Mucosa of stomach (tissue), 1 donor: ENCODE measurements at regions not wholly inside any gene's neighbourhood (a gene's known extent, or its start where the extent isn't known, plus 50 kb on each side); places are given as distances from the start of the nearest gene placed in this dataset.

Source experiments
- H3K27me3 ChIP-seq: one replicate; pipeline ENCODE4 v1.7.0; 2013; ENCODE audit warnings: mild to moderate bottlenecking, low read length; ENCODE audit not compliant: control insufficient read depth, insufficient read depth
- H3K36me3 ChIP-seq: one replicate; pipeline ENCODE4 v1.7.0; 2013; ENCODE audit warnings: low read length; ENCODE audit not compliant: control insufficient read depth, insufficient read depth
- H3K4me1 ChIP-seq: one replicate; pipeline ENCODE4 v1.7.0; 2013; ENCODE audit warnings: mild to moderate bottlenecking, low read length; ENCODE audit not compliant: control insufficient read depth, insufficient read depth
- H3K4me3 ChIP-seq: one replicate; pipeline ENCODE4 v1.7.0; 2013; ENCODE audit warnings: low read length
- H3K9ac ChIP-seq: one replicate; pipeline ENCODE4 v1.7.0; 2013; ENCODE audit warnings: mild to moderate bottlenecking, low read length, moderate library complexity
- H3K9me3 ChIP-seq: one replicate; pipeline ENCODE4 v1.7.0; 2013; ENCODE audit warnings: mild to moderate bottlenecking, low read length, moderate library complexity; ENCODE audit not compliant: control insufficient read depth
- donor health status: Pancreatic carcinoma.

- Histone ChIP-seq H3K9me3 (no peaks in the 10 kb centered on the region), H3K27me3 (peaks cover 24% of the 10 kb centered on the region)
Observed at GRCh38 chr17:34151102-34151501, 104.0 kb upstream of the CCL2 start.

GRCh38 chr17:34153991-34154390 lies 101.1 kb upstream of the CCL2 start:
- no peaks in the 10 kb centered on the region for H3K36me3 ChIP-seq
- no peak overlapping the region for H3K9ac ChIP-seq
- peaks cover 40% of the 10 kb centered on the region for H3K27me3 ChIP-seq
- no peak overlapping the region for H3K4me3 ChIP-seq
- no peaks in the 10 kb centered on the region for H3K4me1 ChIP-seq
- H3K9me3 ChIP-seq = no peaks in the 10 kb centered on the region

More at GRCh38 chr17:34151102-34151501, 104.0 kb upstream of the CCL2 start:
- Histone ChIP-seq H3K9ac (no peak overlapping the region), H3K4me3 (no peak overlapping the region), H3K4me1 (no peaks in the 10 kb centered on the region), H3K36me3 (no peaks in the 10 kb centered on the region)

- Histone ChIP-seq H3K9me3 (no peaks in the 10 kb centered on the region), H3K27me3 (peaks cover 40% of the 10 kb centered on the region), H3K36me3 (no peaks in the 10 kb centered on the region), H3K4me1 (no peaks in the 10 kb centered on the region), H3K9ac (no peak overlapping the region), H3K4me3 (no peak overlapping the region)
Observed at GRCh38 chr17:34154961-34155730, 99.9 kb upstream of the CCL2 start.

- peaks cover 40% of the 10 kb centered on the region for H3K27me3 ChIP-seq
- H3K36me3 ChIP-seq = no peaks in the 10 kb centered on the region
- no peak overlapping the region for H3K9ac ChIP-seq
- H3K9me3 ChIP-seq = no peaks in the 10 kb centered on the region
- no peak overlapping the region for H3K4me3 ChIP-seq
- H3K4me1 ChIP-seq = no peaks in the 10 kb centered on the region
Observed at GRCh38 chr17:34155947-34156346, 99.1 kb upstream of the CCL2 start.

- peaks cover 40% of the 10 kb centered on the region for H3K27me3 ChIP-seq
- H3K4me1 ChIP-seq = no peaks in the 10 kb centered on the region
- H3K4me3 ChIP-seq = no peak overlapping the region
- H3K36me3 ChIP-seq = no peaks in the 10 kb centered on the region
- H3K9ac ChIP-seq = no peak overlapping the region
- H3K9me3 ChIP-seq = no peaks in the 10 kb centered on the region
Observed at GRCh38 chr17:34156401-34156740, 98.7 kb upstream of the CCL2 start.

- H3K36me3 ChIP-seq = no peaks in the 10 kb centered on the region
- H3K9me3 ChIP-seq = no peaks in the 10 kb centered on the region
- H3K4me3 ChIP-seq = no peak overlapping the region
- no peak overlapping the region for H3K9ac ChIP-seq
- H3K27me3 ChIP-seq = peaks cover 40% of the 10 kb centered on the region
- H3K4me1 ChIP-seq = peaks cover 1% of the 10 kb centered on the region
Observed at GRCh38 chr17:34156741-34157589, 98.1 kb upstream of the CCL2 start.

- Histone ChIP-seq H3K36me3 (no peaks in the 10 kb centered on the region), H3K27me3 (peaks cover 24% of the 10 kb centered on the region), H3K9me3 (no peaks in the 10 kb centered on the region), H3K4me3 (no peak overlapping the region), H3K4me1 (peaks cover 9% of the 10 kb centered on the region), H3K9ac (no peak overlapping the region)
Observed at GRCh38 chr17:34161690-34162089, 93.4 kb upstream of the CCL2 start.

- H3K4me1 ChIP-seq = peaks cover 9% of the 10 kb centered on the region
- no peak overlapping the region for H3K4me3 ChIP-seq
- no peaks in the 10 kb centered on the region for H3K36me3 ChIP-seq
- peaks cover 9% of the 10 kb centered on the region for H3K27me3 ChIP-seq
- H3K9me3 ChIP-seq = no peaks in the 10 kb centered on the region
- H3K9ac ChIP-seq = no peak overlapping the region
Observed at GRCh38 chr17:34163123-34163522, 92.0 kb upstream of the CCL2 start.

- Histone ChIP-seq H3K27me3 (peaks cover 8% of the 10 kb centered on the region), H3K9ac (no peak overlapping the region)
Observed at GRCh38 chr17:34163646-34164045, 91.4 kb upstream of the CCL2 start.

GRCh38 chr17:34164837-34165236 lies 90.2 kb upstream of the CCL2 start:
- H3K36me3 ChIP-seq = no peaks in the 10 kb centered on the region
- H3K4me3 ChIP-seq = no peak overlapping the region
- no peak overlapping the region for H3K9ac ChIP-seq
- H3K27me3 ChIP-seq = peaks cover 8% of the 10 kb centered on the region
- H3K4me1 ChIP-seq = peaks cover 9% of the 10 kb centered on the region
- no peaks in the 10 kb centered on the region for H3K9me3 ChIP-seq

More at GRCh38 chr17:34163646-34164045, 91.4 kb upstream of the CCL2 start:
- no peaks in the 10 kb centered on the region for H3K9me3 ChIP-seq
- H3K4me3 ChIP-seq = no peak overlapping the region
- H3K4me1 ChIP-seq = peaks cover 9% of the 10 kb centered on the region
- H3K36me3 ChIP-seq = no peaks in the 10 kb centered on the region

GRCh38 chr17:34166352-34166751 lies 88.7 kb upstream of the CCL2 start:
- Histone ChIP-seq H3K9me3 (no peaks in the 10 kb centered on the region), H3K27me3 (peaks cover 8% of the 10 kb centered on the region), H3K4me1 (peaks cover 9% of the 10 kb centered on the region), H3K36me3 (no peaks in the 10 kb centered on the region), H3K9ac (no peak overlapping the region), H3K4me3 (no peak overlapping the region)

GRCh38 chr17:34167354-34167753 lies 87.7 kb upstream of the CCL2 start:
- Histone ChIP-seq H3K4me3 (no peak overlapping the region), H3K9ac (no peak overlapping the region), H3K4me1 (peaks cover 4% of the 10 kb centered on the region), H3K36me3 (no peaks in the 10 kb centered on the region), H3K9me3 (no peaks in the 10 kb centered on the region), H3K27me3 (peaks cover 8% of the 10 kb centered on the region)
